Astrocyte (in vitro differentiated cells and primary cell): ENCODE measurements at regions not wholly inside any gene's neighbourhood (a gene's known extent, or its start where the extent isn't known, plus 50 kb on each side); places are given as distances from the start of the nearest gene placed in this dataset.
"Not testable (repeated sequence)": the region's sequence is repeated elsewhere in the genome, so short reads cannot be mapped to it uniquely, and the experiment has no call there.

Source experiments
- CTCF ChIP-seq: IDR thresholded peaks from 2 replicates; pipeline ENCODE4 v1.5.1; 2011; ENCODE audit warnings: low read depth, mild to moderate bottlenecking, inconsistent platforms, low read length, moderate library complexity; ENCODE audit not compliant: insufficient read depth
- EZH2 ChIP-seq: IDR thresholded peaks from 2 replicates; pipeline ENCODE4 v1.6.1; 2012; ENCODE audit warnings: mild to moderate bottlenecking, low read length, inconsistent platforms; ENCODE audit not compliant: insufficient read depth

GRCh38 chr1:79138227-79138626 is 131.7 kb upstream of the ADGRL4 start:
- not testable (repeated sequence) for TF ChIP-seq CTCF, EZH2
